HUES64 (cell line): ENCODE measurements at regions not wholly inside any gene's neighbourhood (a gene's known extent, or its start where the extent isn't known, plus 50 kb on each side); places are given as distances from the start of the nearest gene placed in this dataset.

ENCODE experiments used
- H3K27ac ChIP-seq: 2 replicates; pipeline ENCODE4 v1.7.0; 2013; ENCODE audit warnings: low read depth, low read length, inconsistent platforms
- H3K27me3 ChIP-seq: 2 replicates; pipeline ENCODE4 v1.6.1; 2013; ENCODE audit warnings: mild to moderate bottlenecking, low read length; ENCODE audit not compliant: insufficient read depth
- H3K36me3 ChIP-seq: 2 replicates; pipeline ENCODE4 v1.6.1; 2013; ENCODE audit warnings: mild to moderate bottlenecking, low read length; ENCODE audit not compliant: insufficient read depth
- H3K4me1 ChIP-seq: 2 replicates; pipeline ENCODE4 v1.6.1; 2013; ENCODE audit warnings: mild to moderate bottlenecking, low read length, moderate library complexity; ENCODE audit not compliant: insufficient read depth
- H3K4me3 ChIP-seq: 2 replicates; pipeline ENCODE4 v1.5.1; 2013; ENCODE audit warnings: mild to moderate bottlenecking, low read length, moderate library complexity
- H3K9ac ChIP-seq: 2 replicates; pipeline ENCODE4 v1.6.1; 2013; ENCODE audit warnings: mild to moderate bottlenecking, low read depth, low read length
- H3K9me3 ChIP-seq: 2 replicates; pipeline ENCODE4 v1.6.1; 2013; ENCODE audit warnings: low read depth, low read length; ENCODE audit not compliant: insufficient read depth
- WGBS: fragments of 150-250, 120-280 bp; methylation state at CpG from one replicate; pipeline ENCODE4 v1.1.7; 2013; ENCODE audit warnings: missing lambda C conversion rate; 5-methylcytosine and 5-hydroxymethylcytosine counted together

GRCh38 chr11:127425281-127425680 lies 424.7 kb upstream of the KIRREL3 start:
- no peaks in the 10 kb centered on the region for H3K36me3 ChIP-seq
- no peaks in the 10 kb centered on the region for H3K27me3 ChIP-seq
- H3K9me3 ChIP-seq: no peaks in the 10 kb centered on the region
- H3K9ac ChIP-seq: no peak overlapping the region
- no peak overlapping the region for H3K27ac ChIP-seq
- no peak overlapping the region for H3K4me3 ChIP-seq
- H3K4me1 ChIP-seq: no peaks in the 10 kb centered on the region
- 95% methylated on average over 3 of the region's 3 CpGs for WGBS

- Histone ChIP-seq H3K4me1 (no peaks in the 10 kb centered on the region), H3K27ac (no peak overlapping the region), H3K4me3 (no peak overlapping the region), H3K27me3 (no peaks in the 10 kb centered on the region), H3K9ac (no peak overlapping the region), H3K36me3 (no peaks in the 10 kb centered on the region), H3K9me3 (no peaks in the 10 kb centered on the region)
- WGBS: 95% methylated on average over 2 of the region's 2 CpGs
These were observed 424.1 kb upstream of the KIRREL3 start for GRCh38 chr11:127424661-127425060.

GRCh38 chr11:127420139-127420538 lies 419.6 kb upstream of the KIRREL3 start:
- no peak overlapping the region for H3K9ac ChIP-seq
- H3K36me3 ChIP-seq: no peaks in the 10 kb centered on the region
- H3K27me3 ChIP-seq: no peaks in the 10 kb centered on the region
- no peak overlapping the region for H3K27ac ChIP-seq
- H3K9me3 ChIP-seq: no peaks in the 10 kb centered on the region
- no peaks in the 10 kb centered on the region for H3K4me1 ChIP-seq
- H3K4me3 ChIP-seq: no peak overlapping the region

GRCh38 chr11:127412722-127413380 lies 412.3 kb upstream of the KIRREL3 start:
- WGBS: 93% methylated on average over 11 of the region's 11 CpGs
- Histone ChIP-seq H3K27ac (no peak overlapping the region), H3K9ac (no peak overlapping the region), H3K4me3 (no peak overlapping the region), H3K9me3 (0 out of 2 replicates have a peak, but pooled peaks cover 2% of the 10 kb centered on the region), H3K27me3 (no peaks in the 10 kb centered on the region), H3K4me1 (no peaks in the 10 kb centered on the region), H3K36me3 (no peaks in the 10 kb centered on the region)

- Histone ChIP-seq H3K27me3 (no peaks in the 10 kb centered on the region), H3K4me3 (no peak overlapping the region)
These were observed 411.7 kb upstream of the KIRREL3 start for GRCh38 chr11:127412234-127412633.

GRCh38 chr11:127411283-127411682 lies 410.7 kb upstream of the KIRREL3 start:
- Histone ChIP-seq H3K9ac (no peak overlapping the region), H3K27me3 (no peaks in the 10 kb centered on the region), H3K9me3 (0 out of 2 replicates have a peak, but pooled peaks cover 2% of the 10 kb centered on the region), H3K27ac (no peak overlapping the region), H3K4me3 (no peak overlapping the region), H3K4me1 (no peaks in the 10 kb centered on the region), H3K36me3 (no peaks in the 10 kb centered on the region)
- WGBS: 94% methylated on average over 7 of the region's 7 CpGs

More at GRCh38 chr11:127412234-127412633, 411.7 kb upstream of the KIRREL3 start:
- Histone ChIP-seq H3K36me3 (no peaks in the 10 kb centered on the region), H3K9me3 (0 out of 2 replicates have a peak, but pooled peaks cover 2% of the 10 kb centered on the region), H3K4me1 (no peaks in the 10 kb centered on the region), H3K27ac (no peak overlapping the region), H3K9ac (no peak overlapping the region)
- WGBS: 96% methylated on average over 8 of the region's 8 CpGs

GRCh38 chr11:127395034-127395433 lies 394.5 kb upstream of the KIRREL3 start:
- WGBS: 91% methylated on average over 5 of the region's 5 CpGs
- Histone ChIP-seq H3K27ac (no peak overlapping the region), H3K4me3 (no peak overlapping the region)

GRCh38 chr11:127393460-127393997 lies 393.0 kb upstream of the KIRREL3 start:
- Histone ChIP-seq H3K27ac (no peak overlapping the region), H3K36me3 (no peaks in the 10 kb centered on the region), H3K9ac (no peak overlapping the region), H3K27me3 (peaks cover 4% of the 10 kb centered on the region; the same call in 1 of the 2 replicates), H3K4me3 (no peak overlapping the region), H3K9me3 (no peaks in the 10 kb centered on the region), H3K4me1 (peaks cover 17% of the 10 kb centered on the region)
- WGBS: 81% methylated on average over 4 of the region's 4 CpGs

More at GRCh38 chr11:127395034-127395433, 394.5 kb upstream of the KIRREL3 start:
- peaks cover 4% of the 10 kb centered on the region; the same call in 1 of the 2 replicates for H3K27me3 ChIP-seq
- no peaks in the 10 kb centered on the region for H3K36me3 ChIP-seq
- H3K4me1 ChIP-seq: peaks cover 17% of the 10 kb centered on the region
- no peaks in the 10 kb centered on the region for H3K9me3 ChIP-seq
- no peak overlapping the region for H3K9ac ChIP-seq

GRCh38 chr11:127392575-127392974 lies 392.0 kb upstream of the KIRREL3 start:
- WGBS: 20% methylated on average over 2 of the region's 2 CpGs
- no peak overlapping the region for H3K4me3 ChIP-seq
- H3K27ac ChIP-seq: peak overlapping the region; percentile 8; the same call in 1 of the 2 replicates
- peaks cover 4% of the 10 kb centered on the region; the same call in 1 of the 2 replicates for H3K27me3 ChIP-seq
- peaks cover 17% of the 10 kb centered on the region for H3K4me1 ChIP-seq
- H3K9me3 ChIP-seq: no peaks in the 10 kb centered on the region
- H3K9ac ChIP-seq: no peak overlapping the region
- H3K36me3 ChIP-seq: no peaks in the 10 kb centered on the region

GRCh38 chr11:127390465-127390864 lies 389.9 kb upstream of the KIRREL3 start:
- no peak overlapping the region for H3K4me3 ChIP-seq
- H3K4me1 ChIP-seq: peaks cover 17% of the 10 kb centered on the region
- no peaks in the 10 kb centered on the region for H3K9me3 ChIP-seq
- 94% methylated on average over 4 of the region's 4 CpGs for WGBS
- peaks cover 4% of the 10 kb centered on the region; the same call in 1 of the 2 replicates for H3K27me3 ChIP-seq
- no peaks in the 10 kb centered on the region for H3K36me3 ChIP-seq
- no peak overlapping the region for H3K27ac ChIP-seq
- H3K9ac ChIP-seq: no peak overlapping the region

- 96% methylated on average over 10 of the region's 10 CpGs for WGBS
- H3K4me3 ChIP-seq: no peak overlapping the region
- no peaks in the 10 kb centered on the region for H3K4me1 ChIP-seq
- H3K36me3 ChIP-seq: no peaks in the 10 kb centered on the region
- H3K27me3 ChIP-seq: no peaks in the 10 kb centered on the region
- no peak overlapping the region for H3K27ac ChIP-seq
- H3K9me3 ChIP-seq: no peaks in the 10 kb centered on the region
- H3K9ac ChIP-seq: no peak overlapping the region
These were observed 384.5 kb upstream of the KIRREL3 start for GRCh38 chr11:127385071-127385470.
